ENCODE measurements at regions not wholly inside any gene's neighbourhood (a gene's known extent, or its start where the extent isn't known, plus 50 kb on each side); places are given as distances from the start of the nearest gene placed in this dataset.
"Not testable (repeated sequence)": the region's sequence is repeated elsewhere in the genome, so short reads cannot be mapped to it uniquely, and the experiment has no call there.

DNA sequence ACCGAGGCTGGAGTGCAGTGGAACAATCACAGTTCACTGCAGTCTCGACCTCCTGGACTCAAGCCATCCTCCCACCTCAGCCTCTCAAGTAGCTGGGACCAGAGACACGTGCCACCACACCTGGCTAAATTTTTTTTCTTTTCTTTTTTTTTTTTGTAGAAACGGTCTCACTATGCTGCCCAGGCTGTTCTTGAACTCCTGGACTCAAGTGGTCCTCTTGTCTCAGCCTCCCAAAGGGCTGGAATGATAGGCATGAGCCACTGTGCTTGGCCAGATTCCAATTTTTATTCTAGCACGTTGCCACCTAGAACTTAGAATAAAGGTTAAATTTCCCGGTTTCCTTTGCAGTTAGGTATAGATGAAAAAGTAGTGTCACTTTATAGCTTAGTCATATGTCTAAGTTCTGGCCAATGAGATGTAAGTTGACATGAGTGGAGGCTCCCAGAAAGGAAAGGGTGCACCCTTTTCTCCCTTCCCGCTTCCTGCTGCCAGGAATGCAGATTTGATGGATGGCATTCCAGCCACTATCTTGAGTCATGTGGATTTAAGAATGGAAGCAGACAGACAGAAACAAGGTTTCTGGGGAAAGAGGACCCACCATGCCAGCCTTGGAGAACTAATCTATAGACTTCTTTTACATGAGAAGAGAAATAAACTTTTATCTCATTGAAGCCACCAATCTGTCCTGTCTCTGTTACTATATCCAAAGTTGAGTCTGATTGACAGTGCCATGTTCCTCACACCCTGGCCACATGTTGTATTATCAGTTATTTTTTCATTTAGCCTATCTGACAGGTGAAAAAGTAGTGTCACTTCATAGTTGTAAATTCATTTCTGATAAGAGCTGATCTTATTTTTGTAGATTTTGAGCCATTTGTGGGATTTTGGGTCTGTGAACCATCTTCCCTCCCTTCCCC lies 60.6 kb upstream of the NCOA3 start:
- no peak for DNase-seq

DNA sequence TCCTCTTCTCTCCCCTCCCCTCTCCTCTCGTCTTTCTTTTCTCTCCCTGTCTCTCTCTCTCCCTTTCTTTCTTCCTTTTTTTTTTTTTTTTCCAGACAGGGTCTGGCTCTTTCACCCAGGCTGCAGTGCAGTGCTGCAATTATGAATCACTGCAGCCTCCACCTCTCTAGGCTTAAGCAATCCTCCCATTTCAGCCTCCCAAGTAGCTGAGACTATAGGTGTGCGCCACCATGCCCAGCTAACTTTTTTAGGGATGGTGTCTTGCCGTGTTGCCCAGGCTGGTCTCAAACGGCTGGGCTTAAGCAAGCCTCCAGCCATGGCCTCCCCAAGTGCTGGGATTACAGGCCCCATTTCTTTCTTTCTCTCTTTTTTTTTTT lies 59.9 kb upstream of the NCOA3 start:
- no peak for DNase-seq

DNA sequence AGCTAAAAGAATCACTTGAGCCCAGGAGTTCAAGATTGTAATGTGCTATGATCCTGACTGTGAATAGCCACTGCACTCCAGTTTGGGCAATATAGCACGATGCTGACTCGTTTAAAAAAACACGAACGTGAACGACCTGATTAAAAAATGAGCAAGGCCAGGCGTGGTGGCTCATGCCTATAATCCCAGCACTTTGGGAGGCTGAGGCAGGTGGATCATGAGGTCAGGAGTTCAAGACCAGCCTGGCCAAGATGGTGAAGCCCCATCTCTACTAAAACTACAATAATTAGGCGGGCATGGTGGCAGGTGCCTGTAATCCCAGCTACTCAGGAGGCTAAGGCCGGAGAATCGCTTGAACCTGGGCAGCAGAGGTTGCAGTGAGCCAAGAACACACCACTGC lies 58.6 kb upstream of the NCOA3 start:
- DNase-seq, result not testable (repeated sequence)

DNA sequence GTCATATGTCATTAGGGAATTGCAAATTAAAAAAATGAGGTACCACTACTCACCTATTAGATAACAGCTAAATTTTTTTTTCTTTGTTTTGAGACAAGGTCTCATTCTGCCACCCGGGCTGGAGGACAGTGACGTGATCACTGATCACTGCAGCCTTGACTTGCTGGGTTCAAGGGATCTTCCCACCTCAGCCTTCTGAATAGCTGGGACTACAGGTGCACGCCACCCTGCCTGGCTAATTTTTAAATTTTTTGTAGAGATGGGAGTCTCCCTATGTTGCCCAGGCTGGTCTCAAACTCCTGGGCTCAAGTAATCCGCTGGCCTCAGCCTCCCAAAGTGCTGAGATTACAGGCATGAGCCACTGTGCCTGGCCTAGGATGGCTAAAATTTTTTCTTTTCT lies 57.1 kb upstream of the NCOA3 start:
- DNase-seq, result no peak

DNA sequence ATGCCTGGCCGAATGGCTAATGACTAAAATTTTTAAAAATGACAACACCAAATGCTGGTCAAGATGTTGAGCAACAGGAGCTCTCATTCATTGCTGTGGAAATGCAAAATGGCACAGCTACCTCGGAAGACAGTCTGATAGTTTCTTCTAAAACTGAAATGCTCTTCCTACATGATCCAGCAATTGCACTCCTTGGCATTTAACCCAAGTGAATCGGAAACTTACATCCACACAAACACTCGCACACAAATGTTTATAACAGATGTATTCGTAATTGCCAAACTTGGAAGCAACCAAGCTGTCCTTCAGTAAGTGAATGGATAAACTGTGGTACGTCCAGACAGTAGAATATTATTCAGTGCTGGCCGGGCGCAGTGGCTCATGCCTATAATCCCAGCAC lies 56.4 kb upstream of the NCOA3 start:
- no peak for DNase-seq

DNA sequence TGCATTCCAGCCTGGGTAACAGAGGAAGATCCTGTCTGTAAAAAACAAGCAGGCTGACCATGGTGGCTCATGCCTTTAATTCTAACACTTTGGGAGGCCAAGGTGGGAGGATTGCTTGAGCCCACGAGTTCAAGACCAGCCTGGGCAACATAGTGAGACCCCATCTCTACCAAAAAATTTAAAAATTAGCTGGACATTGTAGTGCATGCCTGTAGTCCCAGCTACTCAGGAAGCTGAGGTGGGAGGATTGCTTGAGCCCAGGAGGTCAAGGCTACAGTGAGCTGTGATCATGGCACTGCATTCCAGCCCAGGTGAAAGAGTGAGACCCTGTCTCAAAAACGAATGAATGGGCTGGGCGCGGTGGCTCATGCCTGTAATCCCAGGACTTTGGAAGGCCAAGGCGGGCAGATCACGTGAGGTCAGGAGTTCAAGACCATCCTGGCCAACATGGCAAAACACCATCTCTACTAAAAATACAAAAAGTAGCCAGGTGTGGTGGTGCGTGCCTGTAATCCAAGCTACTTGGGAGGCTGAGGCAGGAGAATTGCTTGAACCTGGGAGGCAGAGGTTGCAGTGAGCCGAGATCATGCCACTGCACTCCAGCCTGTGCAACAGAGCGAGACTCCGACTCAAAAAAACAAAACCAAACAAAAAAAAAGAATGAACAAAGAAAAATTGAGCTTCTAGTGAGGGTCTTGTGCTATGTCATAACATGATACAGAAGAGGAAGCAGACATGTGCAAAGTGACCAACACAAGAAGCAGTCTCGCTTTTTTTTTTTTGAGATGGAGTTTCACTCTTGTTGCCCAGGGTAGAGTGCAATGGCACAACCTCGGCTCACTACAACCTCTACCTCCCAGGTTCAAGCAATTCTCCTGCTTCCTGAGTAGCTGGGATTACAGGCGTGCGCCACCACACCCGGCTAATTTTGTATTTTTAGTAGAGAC lies 54.1 kb upstream of the NCOA3 start:
- not testable (repeated sequence) for DNase-seq

DNA sequence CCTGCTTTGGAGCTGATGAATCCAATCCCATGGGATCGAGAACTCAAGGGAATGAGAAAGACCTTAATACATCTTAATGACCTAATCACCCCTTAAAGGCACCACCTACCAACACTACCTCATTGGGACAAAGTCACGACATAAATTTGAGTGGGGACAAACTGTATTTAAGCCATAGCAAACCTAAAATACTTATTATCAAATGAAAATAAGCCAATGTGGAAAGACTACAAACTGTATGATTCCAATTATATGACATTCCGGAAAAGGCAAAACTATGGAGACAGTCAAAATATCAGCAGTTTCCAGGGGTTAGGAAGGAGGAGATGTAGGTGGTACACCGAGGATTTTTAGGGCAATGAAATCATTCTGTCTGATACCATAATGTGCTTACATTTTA lies 53.3 kb upstream of the NCOA3 start:
- no peak for DNase-seq

DNA sequence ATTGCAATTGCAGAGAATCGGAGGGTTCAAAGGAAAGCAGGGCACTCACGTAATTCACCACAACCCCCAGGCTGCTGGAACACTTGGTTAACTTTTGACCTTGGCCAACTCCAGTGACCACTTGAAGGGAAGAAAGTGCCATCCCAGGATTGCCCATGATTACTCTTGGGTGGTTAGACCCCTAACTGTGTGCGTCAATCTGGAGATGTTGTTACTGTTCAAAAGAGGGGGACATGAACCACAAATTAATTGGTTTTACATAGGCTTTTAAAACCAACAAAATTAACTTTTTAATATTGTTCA lies 50.1 kb upstream of the NCOA3 start:
- DNase-seq, result no peak

All from amygdala (tissue), 56 donors.